GM23338 (cell line): ENCODE measurements at regions not wholly inside any gene's neighbourhood (a gene's known extent, or its start where the extent isn't known, plus 50 kb on each side); places are given as distances from the start of the nearest gene placed in this dataset.

Source experiments
- ATAC-seq: fragments of 200-7000 bp; cut with Tn5 transposase; 3 replicates; pipeline ENCODE4 v1.9.1; 2020
- DNase-seq: peaks from one replicate; pipeline ENCODE4 v3.0.0-alpha.2; 2015; ENCODE audit warnings: low spot score
- H2AFZ ChIP-seq: fragments of 200-600 bp; sonication (generic); 2 replicates; pipeline ENCODE4 v1.8.0; 2016; ENCODE audit warnings: antibody characterized with exemption, mild to moderate bottlenecking, moderate library complexity
- H3F3A ChIP-seq: fragments of 200-600 bp; sonication (generic); replicated peaks from 2 replicates; pipeline ENCODE4 v1.8.0; 2017; ENCODE audit warnings: antibody characterized with exemption, mixed run types, low read depth
- H3K27ac ChIP-seq: fragments of 200-600 bp; sonication (generic); 2 replicates; pipeline ENCODE4 v1.6.1; 2016; ENCODE audit warnings: low read depth
- H3K27me3 ChIP-seq: fragments of 200-600 bp; sonication (generic); 2 replicates; pipeline ENCODE4 v1.8.0; 2016; ENCODE audit warnings: mild to moderate bottlenecking, mixed run types, moderate library complexity; ENCODE audit not compliant: insufficient read depth
- H3K36me3 ChIP-seq: fragments of 200-600 bp; sonication (generic); 2 replicates; pipeline ENCODE4 v1.8.0; 2016; ENCODE audit warnings: mild to moderate bottlenecking; ENCODE audit not compliant: insufficient read depth
- H3K4me1 ChIP-seq: fragments of 200-600 bp; sonication (generic); 2 replicates; pipeline ENCODE4 v1.8.0; 2016; ENCODE audit warnings: mild to moderate bottlenecking, moderate library complexity; ENCODE audit not compliant: insufficient read depth
- H3K4me2 ChIP-seq: fragments of 200-600 bp; sonication (generic); 2 replicates; pipeline ENCODE4 v1.7.1; 2017; ENCODE audit warnings: mixed run types
- H3K4me3 ChIP-seq: fragments of 200-600 bp; sonication (generic); 2 replicates; pipeline ENCODE4 v1.6.1; 2016; ENCODE audit warnings: mixed run types
- H3K79me2 ChIP-seq: fragments of 200-600 bp; sonication (generic); replicated peaks from 2 replicates; pipeline ENCODE4 v1.8.0; 2017; ENCODE audit warnings: mild to moderate bottlenecking; ENCODE audit not compliant: insufficient read depth
- H3K9me2 ChIP-seq: fragments of 200-600 bp; sonication (generic); 2 replicates; pipeline ENCODE4 v1.8.0; 2017; ENCODE audit not compliant: insufficient read depth
- H4K20me1 ChIP-seq: fragments of 200-600 bp; sonication (generic); replicated peaks from 2 replicates; pipeline ENCODE4 v1.8.0; 2017; ENCODE audit warnings: mild to moderate bottlenecking; ENCODE audit not compliant: insufficient read depth
- H3K27ac Mint-ChIP-seq: 2 replicates; pipeline ENCODE4 v1.8.0; 2020; ENCODE audit warnings: inconsistent platforms, mild to moderate bottlenecking, moderate library complexity, mixed read lengths
- H3K27me3 Mint-ChIP-seq: 3 replicates; pipeline ENCODE4 v1.8.0; 2022; ENCODE audit warnings: low read depth, mild to moderate bottlenecking, moderate library complexity, mixed read lengths, inconsistent platforms; ENCODE audit not compliant: insufficient read depth, poor library complexity
- H3K36me3 Mint-ChIP-seq: 3 replicates; pipeline ENCODE4 v1.8.0; 2021; ENCODE audit warnings: low read depth, mild to moderate bottlenecking, inconsistent platforms, moderate library complexity, mixed read lengths
- H3K4me1 Mint-ChIP-seq: 3 replicates; pipeline ENCODE4 v1.8.0; 2020; ENCODE audit warnings: mild to moderate bottlenecking, inconsistent platforms, mixed read lengths
- H3K4me3 Mint-ChIP-seq: 3 replicates; pipeline ENCODE4 v1.8.0; 2021; ENCODE audit warnings: moderate library complexity, mild to moderate bottlenecking, inconsistent platforms, mixed read lengths
- H3K9me3 Mint-ChIP-seq: 3 replicates; pipeline ENCODE4 v1.8.0; 2020; ENCODE audit warnings: moderate library complexity, mild to moderate bottlenecking, inconsistent platforms, mixed read lengths
- CREB1 ChIP-seq: fragments of 250-450 bp; sonication (Bioruptor Pico); IDR thresholded peaks from 2 replicates; pipeline ENCODE4 v1.5.0; 2020; ENCODE audit warnings: low read depth, mild to moderate bottlenecking, moderate library complexity
- EZH2 ChIP-seq: fragments of 200-600 bp; sonication (generic); IDR thresholded peaks from one replicate; pipeline ENCODE4 v1.8.0; 2017; ENCODE audit warnings: antibody characterized with exemption, mild to moderate bottlenecking, low read depth; ENCODE audit not compliant: unreplicated experiment
- EZH2phosphoT487 ChIP-seq: fragments of 200-600 bp; sonication (generic); IDR thresholded peaks from one replicate; pipeline ENCODE4 v1.8.1; 2018; ENCODE audit warnings: antibody characterized with exemption; ENCODE audit not compliant: unreplicated experiment
- JUNB ChIP-seq: IDR thresholded peaks from one replicate; pipeline ENCODE4 v1.6.1; 2016; ENCODE audit warnings: antibody characterized with exemption; ENCODE audit not compliant: unreplicated experiment
- NANOG ChIP-seq: IDR thresholded peaks from 2 replicates; pipeline ENCODE4 v1.6.1; 2016; ENCODE audit warnings: antibody characterized with exemption, borderline replicate concordance
- STAT1 ChIP-seq: IDR thresholded peaks from one replicate; pipeline ENCODE4 v1.6.1; 2016; ENCODE audit warnings: antibody characterized with exemption; ENCODE audit not compliant: unreplicated experiment
- ZNF114 ChIP-seq: fragments of 250-450 bp; sonication (Bioruptor Pico); IDR thresholded peaks from 2 replicates; pipeline ENCODE4 v1.5.0; 2020; ENCODE audit warnings: mild to moderate bottlenecking, moderate library complexity
- TF ChIP-seq, protein P1 (sequence below), 2 experiments: fragments of 200-600 bp in 1 of 2; sonication (generic) in 1 of 2; conservative IDR thresholded peaks; 2 replicates each; pipeline versions ENCODE4 v1.5.1 to v1.6.1; 2016 to 2017; ENCODE audit warnings: antibody characterized with exemption in 2 of 2, low read depth in 2 of 2, mild to moderate bottlenecking in 2 of 2, moderate library complexity in 1 of 2
- TF ChIP-seq, protein P2 (sequence below): IDR thresholded peaks from 2 replicates; pipeline ENCODE4 v1.6.1; 2016; ENCODE audit warnings: antibody characterized with exemption
- TF ChIP-seq, protein P3 (sequence below): IDR thresholded peaks from one replicate; pipeline ENCODE4 v1.6.1; 2018; ENCODE audit warnings: antibody characterized with exemption; ENCODE audit not compliant: unreplicated experiment

DNA sequence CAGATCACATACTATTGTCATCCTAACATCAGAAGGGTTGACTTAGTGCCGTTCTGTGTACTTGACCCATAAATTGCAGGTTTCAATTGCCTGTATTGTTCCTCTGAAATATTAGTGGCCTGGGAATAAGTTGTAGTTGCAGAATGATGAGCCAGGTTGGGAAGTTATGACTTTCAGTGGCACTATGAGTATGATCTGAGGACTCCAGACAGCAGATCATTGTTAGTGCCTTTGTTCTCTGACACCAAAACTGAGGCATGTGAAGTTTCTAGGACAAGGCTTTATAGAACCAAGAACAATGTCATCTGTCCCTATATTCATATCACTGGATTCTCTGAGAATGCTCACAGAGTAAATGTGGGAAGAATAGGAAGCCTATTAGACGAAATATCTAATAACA lies 403.7 kb downstream of the STK39 start (continued):
- TF ChIP-seq, protein P1, sequence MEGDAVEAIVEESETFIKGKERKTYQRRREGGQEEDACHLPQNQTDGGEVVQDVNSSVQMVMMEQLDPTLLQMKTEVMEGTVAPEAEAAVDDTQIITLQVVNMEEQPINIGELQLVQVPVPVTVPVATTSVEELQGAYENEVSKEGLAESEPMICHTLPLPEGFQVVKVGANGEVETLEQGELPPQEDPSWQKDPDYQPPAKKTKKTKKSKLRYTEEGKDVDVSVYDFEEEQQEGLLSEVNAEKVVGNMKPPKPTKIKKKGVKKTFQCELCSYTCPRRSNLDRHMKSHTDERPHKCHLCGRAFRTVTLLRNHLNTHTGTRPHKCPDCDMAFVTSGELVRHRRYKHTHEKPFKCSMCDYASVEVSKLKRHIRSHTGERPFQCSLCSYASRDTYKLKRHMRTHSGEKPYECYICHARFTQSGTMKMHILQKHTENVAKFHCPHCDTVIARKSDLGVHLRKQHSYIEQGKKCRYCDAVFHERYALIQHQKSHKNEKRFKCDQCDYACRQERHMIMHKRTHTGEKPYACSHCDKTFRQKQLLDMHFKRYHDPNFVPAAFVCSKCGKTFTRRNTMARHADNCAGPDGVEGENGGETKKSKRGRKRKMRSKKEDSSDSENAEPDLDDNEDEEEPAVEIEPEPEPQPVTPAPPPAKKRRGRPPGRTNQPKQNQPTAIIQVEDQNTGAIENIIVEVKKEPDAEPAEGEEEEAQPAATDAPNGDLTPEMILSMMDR (conservative IDR thresholded peaks at IDR 0.05; ENCODE audit: low read depth in 2 of 2): no peak
- TF ChIP-seq NANOG: no peak
- TF ChIP-seq, protein P2, sequence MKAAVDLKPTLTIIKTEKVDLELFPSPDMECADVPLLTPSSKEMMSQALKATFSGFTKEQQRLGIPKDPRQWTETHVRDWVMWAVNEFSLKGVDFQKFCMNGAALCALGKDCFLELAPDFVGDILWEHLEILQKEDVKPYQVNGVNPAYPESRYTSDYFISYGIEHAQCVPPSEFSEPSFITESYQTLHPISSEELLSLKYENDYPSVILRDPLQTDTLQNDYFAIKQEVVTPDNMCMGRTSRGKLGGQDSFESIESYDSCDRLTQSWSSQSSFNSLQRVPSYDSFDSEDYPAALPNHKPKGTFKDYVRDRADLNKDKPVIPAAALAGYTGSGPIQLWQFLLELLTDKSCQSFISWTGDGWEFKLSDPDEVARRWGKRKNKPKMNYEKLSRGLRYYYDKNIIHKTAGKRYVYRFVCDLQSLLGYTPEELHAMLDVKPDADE: no peak
- no peak for TF ChIP-seq CREB1 (CRISPR knock-in tag)
- no peak for TF ChIP-seq ZNF114 (CRISPR knock-in tag)
- no peak for TF ChIP-seq STAT1
- TF ChIP-seq JUNB: no peak
- no peak for TF ChIP-seq EZH2phosphoT487

DNA sequence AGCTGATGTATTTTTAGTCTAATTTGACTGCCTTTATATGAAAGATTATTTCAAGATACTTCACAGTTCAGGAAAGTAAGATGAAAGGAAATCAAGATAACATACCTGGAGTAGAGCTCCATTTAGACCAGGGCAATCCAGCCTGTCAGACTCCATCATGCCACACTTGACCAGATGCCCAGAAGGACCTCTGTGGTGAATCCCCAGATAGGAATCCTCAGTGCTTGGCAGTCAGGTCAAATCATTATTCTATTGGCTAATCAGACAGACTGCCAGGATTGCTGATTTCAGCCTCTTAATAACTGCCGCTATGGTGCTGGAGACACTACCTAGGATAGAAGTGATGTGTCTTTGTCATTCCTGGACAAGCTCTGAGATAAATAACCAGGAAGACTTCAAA lies 404.2 kb downstream of the STK39 start:
- DNase-seq (no peak), ATAC-seq (no peak)
- Mint-ChIP-seq H3K4me3 (no peak overlapping the region), H3K36me3 (peaks cover 46% of the 10 kb centered on the region), H3K27ac (no peak overlapping the region), H3K4me1 (peaks cover 17% of the 10 kb centered on the region), H3K27me3 (peaks cover 13% of the 10 kb centered on the region), H3K9me3 (peaks cover 40% of the 10 kb centered on the region)
- Histone ChIP-seq H3K4me3 (no peak overlapping the region), H3K27ac (no peak overlapping the region), H3K27me3 (no peaks in the 10 kb centered on the region), H3K36me3 (no peaks in the 10 kb centered on the region), H3K9me2 (no peaks in the 10 kb centered on the region; the same call in 1 of the 2 replicates), H3K4me1 (no peaks in the 10 kb centered on the region), H3K79me2 (no peaks in the 10 kb centered on the region), H4K20me1 (no peaks in the 10 kb centered on the region), H2AFZ (no peak overlapping the region), H3K4me2 (no peak overlapping the region), H3F3A (no peaks in the 10 kb centered on the region)
- no peak for TF ChIP-seq ZNF114 (CRISPR knock-in tag)
- TF ChIP-seq CREB1 (CRISPR knock-in tag): no peak
- TF ChIP-seq, protein P1 (conservative IDR thresholded peaks at IDR 0.05; ENCODE audit: low read depth in 2 of 2): no peak
- TF ChIP-seq, protein P2: no peak
- TF ChIP-seq NANOG: no peak
- TF ChIP-seq, protein P3, sequence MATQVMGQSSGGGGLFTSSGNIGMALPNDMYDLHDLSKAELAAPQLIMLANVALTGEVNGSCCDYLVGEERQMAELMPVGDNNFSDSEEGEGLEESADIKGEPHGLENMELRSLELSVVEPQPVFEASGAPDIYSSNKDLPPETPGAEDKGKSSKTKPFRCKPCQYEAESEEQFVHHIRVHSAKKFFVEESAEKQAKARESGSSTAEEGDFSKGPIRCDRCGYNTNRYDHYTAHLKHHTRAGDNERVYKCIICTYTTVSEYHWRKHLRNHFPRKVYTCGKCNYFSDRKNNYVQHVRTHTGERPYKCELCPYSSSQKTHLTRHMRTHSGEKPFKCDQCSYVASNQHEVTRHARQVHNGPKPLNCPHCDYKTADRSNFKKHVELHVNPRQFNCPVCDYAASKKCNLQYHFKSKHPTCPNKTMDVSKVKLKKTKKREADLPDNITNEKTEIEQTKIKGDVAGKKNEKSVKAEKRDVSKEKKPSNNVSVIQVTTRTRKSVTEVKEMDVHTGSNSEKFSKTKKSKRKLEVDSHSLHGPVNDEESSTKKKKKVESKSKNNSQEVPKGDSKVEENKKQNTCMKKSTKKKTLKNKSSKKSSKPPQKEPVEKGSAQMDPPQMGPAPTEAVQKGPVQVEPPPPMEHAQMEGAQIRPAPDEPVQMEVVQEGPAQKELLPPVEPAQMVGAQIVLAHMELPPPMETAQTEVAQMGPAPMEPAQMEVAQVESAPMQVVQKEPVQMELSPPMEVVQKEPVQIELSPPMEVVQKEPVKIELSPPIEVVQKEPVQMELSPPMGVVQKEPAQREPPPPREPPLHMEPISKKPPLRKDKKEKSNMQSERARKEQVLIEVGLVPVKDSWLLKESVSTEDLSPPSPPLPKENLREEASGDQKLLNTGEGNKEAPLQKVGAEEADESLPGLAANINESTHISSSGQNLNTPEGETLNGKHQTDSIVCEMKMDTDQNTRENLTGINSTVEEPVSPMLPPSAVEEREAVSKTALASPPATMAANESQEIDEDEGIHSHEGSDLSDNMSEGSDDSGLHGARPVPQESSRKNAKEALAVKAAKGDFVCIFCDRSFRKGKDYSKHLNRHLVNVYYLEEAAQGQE: no peak
- TF ChIP-seq EZH2: no peak
- no peak for TF ChIP-seq EZH2phosphoT487
- no peak for TF ChIP-seq STAT1
